ENCODE measurements at regions not wholly inside any gene's neighbourhood (a gene's known extent, or its start where the extent isn't known, plus 50 kb on each side); places are given as distances from the start of the nearest gene placed in this dataset.

GRCh38 chr2:128457006-128457604 is 138.4 kb upstream of the HS6ST1 start:
- no peak overlapping the region for H3K9ac ChIP-seq (ENCODE audit: low read length)
- no peaks in the 10 kb centered on the region for H3K27me3 ChIP-seq (ENCODE audit: control insufficient read depth, insufficient read depth, low read length)
- H3K27ac ChIP-seq (ENCODE audit: low read depth, low read length), result no peak overlapping the region
- H3K9me3 ChIP-seq (ENCODE audit: control insufficient read depth, insufficient read depth, low read depth, low read length), result peaks cover 8% of the 10 kb centered on the region
- H3K36me3 ChIP-seq (ENCODE audit: control insufficient read depth, insufficient read depth, low read length), result no peaks in the 10 kb centered on the region
- no peaks in the 10 kb centered on the region for H3K4me1 ChIP-seq (ENCODE audit: control insufficient read depth, insufficient read depth, low read length)
- no peak overlapping the region for H3K4me3 ChIP-seq (ENCODE audit: low read depth, low read length)

DNA sequence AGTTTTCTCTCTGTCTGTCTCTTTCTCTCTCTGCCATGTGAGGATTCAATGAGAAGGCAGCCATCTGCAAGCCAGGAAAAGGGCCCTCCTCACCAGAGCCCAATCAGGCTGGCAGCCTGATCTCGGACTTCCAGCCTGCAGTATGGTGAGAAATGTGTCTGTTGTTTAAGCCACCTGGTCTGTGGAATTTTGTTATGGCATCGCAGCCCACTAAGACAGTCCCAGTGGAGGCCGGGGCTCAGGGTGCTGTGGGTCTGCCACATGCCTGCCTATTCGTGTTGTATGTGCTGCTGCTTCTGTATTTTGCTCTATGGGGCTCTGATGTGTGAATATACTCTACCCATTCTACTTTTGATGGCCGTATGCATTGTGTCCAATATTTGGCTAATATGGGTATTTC is 139.0 kb upstream of the HS6ST1 start:
- Histone ChIP-seq H3K4me1 (ENCODE audit: control insufficient read depth, insufficient read depth, low read length) (no peaks in the 10 kb centered on the region), H3K4me3 (ENCODE audit: low read depth, low read length) (no peak overlapping the region), H3K9ac (ENCODE audit: low read length) (no peak overlapping the region), H3K27me3 (ENCODE audit: control insufficient read depth, insufficient read depth, low read length) (no peaks in the 10 kb centered on the region), H3K9me3 (ENCODE audit: control insufficient read depth, insufficient read depth, low read depth, low read length) (peaks cover 8% of the 10 kb centered on the region), H3K27ac (ENCODE audit: low read depth, low read length) (no peak overlapping the region), H3K36me3 (ENCODE audit: control insufficient read depth, insufficient read depth, low read length) (no peaks in the 10 kb centered on the region)

GRCh38 chr2:128458505-128458904 is 139.8 kb upstream of the HS6ST1 start:
- Histone ChIP-seq H3K36me3 (ENCODE audit: control insufficient read depth, insufficient read depth, low read length) (no peaks in the 10 kb centered on the region), H3K27me3 (ENCODE audit: control insufficient read depth, insufficient read depth, low read length) (no peaks in the 10 kb centered on the region), H3K4me3 (ENCODE audit: low read depth, low read length) (no peak overlapping the region), H3K9ac (ENCODE audit: low read length) (no peak overlapping the region), H3K4me1 (ENCODE audit: control insufficient read depth, insufficient read depth, low read length) (no peaks in the 10 kb centered on the region), H3K27ac (ENCODE audit: low read depth, low read length) (no peak overlapping the region), H3K9me3 (ENCODE audit: control insufficient read depth, insufficient read depth, low read depth, low read length) (peaks cover 8% of the 10 kb centered on the region)

DNA sequence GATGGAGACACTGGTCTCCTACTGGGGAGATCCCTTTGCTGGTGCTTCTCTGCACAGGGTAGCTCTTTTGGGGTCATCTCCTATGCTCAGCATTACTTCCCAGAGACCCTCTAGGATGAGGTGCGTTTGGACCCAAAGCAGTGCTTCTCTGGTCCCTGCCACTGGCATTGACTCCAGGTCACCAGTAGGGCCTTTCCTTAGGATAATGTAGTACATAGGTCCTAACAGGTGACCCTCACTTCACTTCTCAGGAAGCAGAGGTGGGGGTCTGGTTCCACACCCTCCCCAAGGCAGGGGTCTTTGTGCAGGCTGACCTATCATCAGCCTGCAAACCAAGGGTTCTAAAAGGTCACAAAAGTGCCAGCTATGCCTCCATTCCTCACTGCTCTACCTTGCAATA is 145.8 kb upstream of the HS6ST1 start:
- Histone ChIP-seq H3K9me3 (ENCODE audit: control insufficient read depth, insufficient read depth, low read depth, low read length) (peaks cover 16% of the 10 kb centered on the region), H3K4me1 (ENCODE audit: control insufficient read depth, insufficient read depth, low read length) (no peaks in the 10 kb centered on the region), H3K27ac (ENCODE audit: low read depth, low read length) (no peak overlapping the region), H3K27me3 (ENCODE audit: control insufficient read depth, insufficient read depth, low read length) (no peaks in the 10 kb centered on the region), H3K4me3 (ENCODE audit: low read depth, low read length) (no peak overlapping the region), H3K9ac (ENCODE audit: low read length) (no peak overlapping the region), H3K36me3 (ENCODE audit: control insufficient read depth, insufficient read depth, low read length) (no peaks in the 10 kb centered on the region)

DNA sequence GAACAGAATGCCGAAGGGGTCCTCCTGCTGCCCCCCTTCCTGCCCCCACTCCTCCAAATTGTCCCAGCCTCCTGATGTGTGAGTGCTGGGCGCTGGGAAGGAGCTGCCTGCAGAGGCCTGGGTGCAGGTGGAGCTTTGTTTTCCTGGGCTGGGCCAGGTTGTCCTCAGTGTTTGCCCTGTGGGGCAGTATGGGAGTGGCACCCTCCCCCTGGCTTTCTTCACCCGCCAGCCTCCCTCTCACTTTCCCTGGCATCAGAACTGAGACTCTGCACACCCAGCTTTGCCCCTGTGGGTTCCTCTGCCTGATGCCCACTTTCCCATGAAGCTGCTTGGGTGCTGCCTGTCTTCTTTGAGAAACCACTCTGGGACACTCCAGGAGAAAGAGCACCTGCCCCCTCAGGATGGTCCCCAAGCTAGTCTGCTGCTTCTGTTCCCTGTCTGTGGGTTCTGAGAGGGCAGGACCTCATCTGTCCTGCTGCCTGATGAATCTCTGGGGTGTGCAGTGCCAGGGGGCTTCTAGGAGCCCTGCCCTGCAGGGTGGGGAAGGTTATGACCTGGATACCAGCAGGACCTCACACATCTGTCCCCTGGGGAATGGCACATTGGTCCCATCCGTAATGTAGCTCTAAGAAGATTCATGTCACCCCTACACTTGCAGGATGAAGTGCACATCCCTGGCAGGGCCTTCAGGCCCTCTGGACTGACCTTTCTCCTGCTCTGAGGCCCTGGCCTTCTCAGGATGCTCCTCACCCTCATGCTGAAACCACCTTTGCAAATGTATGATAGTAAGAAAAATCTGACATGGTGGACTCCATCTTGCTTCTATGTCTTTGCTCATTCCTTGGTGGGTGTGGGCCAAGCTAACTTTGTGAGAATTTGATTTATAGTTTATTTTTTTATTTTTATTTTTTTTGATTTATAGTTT is 146.8 kb upstream of the HS6ST1 start:
- Histone ChIP-seq H3K36me3 (ENCODE audit: control insufficient read depth, insufficient read depth, low read length) (no peaks in the 10 kb centered on the region), H3K4me3 (ENCODE audit: low read depth, low read length) (no peak overlapping the region)

DNA sequence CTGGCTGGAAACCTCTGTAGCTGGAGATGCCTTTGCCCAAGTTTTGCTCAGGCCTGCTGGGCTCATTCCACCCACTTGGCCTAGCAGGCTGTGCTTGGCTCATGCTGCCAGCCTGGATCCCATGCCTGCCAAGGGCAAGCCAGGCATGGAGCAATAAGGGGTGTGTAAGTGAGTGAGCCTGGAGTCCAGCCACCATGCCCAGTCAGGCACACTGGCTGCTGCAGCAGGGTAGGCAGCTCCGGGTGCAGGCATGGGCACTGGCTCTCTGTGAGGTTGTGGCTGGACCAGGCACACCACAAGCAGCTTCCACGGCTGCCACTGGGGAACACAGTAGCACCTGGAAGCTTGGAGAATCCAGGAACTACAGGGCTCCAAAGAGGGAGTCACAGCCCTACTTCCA is 147.7 kb upstream of the HS6ST1 start:
- H3K27me3 ChIP-seq (ENCODE audit: control insufficient read depth, insufficient read depth, low read length), result no peaks in the 10 kb centered on the region
- no peaks in the 10 kb centered on the region for H3K4me1 ChIP-seq (ENCODE audit: control insufficient read depth, insufficient read depth, low read length)
- H3K9ac ChIP-seq (ENCODE audit: low read length), result no peak overlapping the region
- H3K36me3 ChIP-seq (ENCODE audit: control insufficient read depth, insufficient read depth, low read length), result no peaks in the 10 kb centered on the region
- no peak overlapping the region for H3K4me3 ChIP-seq (ENCODE audit: low read depth, low read length)
- peaks cover 33% of the 10 kb centered on the region for H3K9me3 ChIP-seq (ENCODE audit: control insufficient read depth, insufficient read depth, low read depth, low read length)
- H3K27ac ChIP-seq (ENCODE audit: low read depth, low read length), result no peak overlapping the region

More for the DNA sequence above, 146.8 kb upstream of the HS6ST1 start:
- Histone ChIP-seq H3K4me1 (ENCODE audit: control insufficient read depth, insufficient read depth, low read length) (no peaks in the 10 kb centered on the region), H3K9ac (ENCODE audit: low read length) (no peak overlapping the region), H3K27ac (ENCODE audit: low read depth, low read length) (no peak overlapping the region), H3K27me3 (ENCODE audit: control insufficient read depth, insufficient read depth, low read length) (no peaks in the 10 kb centered on the region), H3K9me3 (ENCODE audit: control insufficient read depth, insufficient read depth, low read depth, low read length) (peaks cover 27% of the 10 kb centered on the region)

DNA sequence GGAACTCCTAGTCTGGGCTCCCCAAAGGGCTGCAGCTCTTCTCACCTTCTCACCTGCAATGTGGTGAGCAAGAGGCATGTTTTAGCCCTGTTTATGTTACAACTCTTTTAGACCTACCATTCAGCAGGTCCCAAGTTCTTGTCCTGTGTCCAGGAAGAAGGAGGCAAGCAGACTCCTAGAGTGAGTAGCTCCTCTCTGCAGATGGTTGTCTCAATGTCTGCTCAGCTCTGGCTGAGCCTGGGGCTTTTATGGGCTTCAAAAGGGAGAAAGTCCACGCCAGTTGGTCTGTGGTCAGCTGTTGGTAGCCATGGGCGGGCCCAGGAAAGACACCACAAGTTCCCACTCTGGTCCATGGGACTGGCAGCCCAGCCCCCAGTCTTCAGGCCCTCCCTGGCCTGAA is 148.1 kb upstream of the HS6ST1 start:
- Histone ChIP-seq H3K4me1 (ENCODE audit: control insufficient read depth, insufficient read depth, low read length) (no peaks in the 10 kb centered on the region), H3K27me3 (ENCODE audit: control insufficient read depth, insufficient read depth, low read length) (no peaks in the 10 kb centered on the region), H3K9me3 (ENCODE audit: control insufficient read depth, insufficient read depth, low read depth, low read length) (peaks cover 33% of the 10 kb centered on the region), H3K36me3 (ENCODE audit: control insufficient read depth, insufficient read depth, low read length) (no peaks in the 10 kb centered on the region), H3K27ac (ENCODE audit: low read depth, low read length) (no peak overlapping the region), H3K4me3 (ENCODE audit: low read depth, low read length) (no peak overlapping the region), H3K9ac (ENCODE audit: low read length) (no peak overlapping the region)

DNA sequence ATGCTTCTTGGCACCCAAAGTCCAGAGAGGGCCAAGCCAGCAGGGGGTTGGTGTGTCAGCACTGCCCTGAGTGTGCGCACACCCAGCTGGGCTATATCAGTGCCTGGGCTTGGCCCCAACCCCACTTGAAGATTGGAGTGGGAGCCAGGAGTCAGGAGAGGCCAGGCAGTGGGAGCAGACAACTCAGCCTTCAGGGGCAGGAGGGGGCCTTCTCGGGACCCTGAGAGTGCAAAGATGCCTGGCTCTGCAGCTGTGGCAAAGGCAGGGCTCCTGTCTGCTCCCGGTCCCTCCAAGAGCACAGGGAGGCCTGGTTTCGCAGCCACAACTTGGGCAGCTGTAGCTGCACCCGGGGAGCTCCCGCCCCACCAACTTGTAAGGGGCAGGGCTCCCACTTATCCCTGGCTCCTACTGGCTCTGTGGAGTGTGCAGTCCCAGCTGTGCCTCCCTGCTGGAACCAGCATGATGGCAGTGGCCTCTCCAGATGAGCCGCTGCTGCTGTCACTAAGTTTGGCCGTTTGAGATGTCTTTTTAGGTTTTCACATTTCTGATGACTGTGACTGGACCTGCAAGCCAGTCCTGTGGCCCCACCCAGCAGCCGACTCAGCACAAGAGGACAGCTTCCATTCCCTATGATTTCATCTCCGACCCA is 148.8 kb upstream of the HS6ST1 start:
- Histone ChIP-seq H3K9ac (ENCODE audit: low read length) (no peak overlapping the region), H3K4me3 (ENCODE audit: low read depth, low read length) (no peak overlapping the region), H3K27ac (ENCODE audit: low read depth, low read length) (no peak overlapping the region), H3K9me3 (ENCODE audit: control insufficient read depth, insufficient read depth, low read depth, low read length) (peaks cover 37% of the 10 kb centered on the region), H3K4me1 (ENCODE audit: control insufficient read depth, insufficient read depth, low read length) (no peaks in the 10 kb centered on the region), H3K27me3 (ENCODE audit: control insufficient read depth, insufficient read depth, low read length) (no peaks in the 10 kb centered on the region), H3K36me3 (ENCODE audit: control insufficient read depth, insufficient read depth, low read length) (no peaks in the 10 kb centered on the region)

GRCh38 chr2:128468186-128468920 is 149.7 kb upstream of the HS6ST1 start:
- Histone ChIP-seq H3K9me3 (ENCODE audit: control insufficient read depth, insufficient read depth, low read depth, low read length) (peaks cover 37% of the 10 kb centered on the region), H3K27me3 (ENCODE audit: control insufficient read depth, insufficient read depth, low read length) (no peaks in the 10 kb centered on the region), H3K4me1 (ENCODE audit: control insufficient read depth, insufficient read depth, low read length) (no peaks in the 10 kb centered on the region), H3K4me3 (ENCODE audit: low read depth, low read length) (no peak overlapping the region), H3K27ac (ENCODE audit: low read depth, low read length) (no peak overlapping the region), H3K9ac (ENCODE audit: low read length) (no peak overlapping the region), H3K36me3 (ENCODE audit: control insufficient read depth, insufficient read depth, low read length) (no peaks in the 10 kb centered on the region)

DNA sequence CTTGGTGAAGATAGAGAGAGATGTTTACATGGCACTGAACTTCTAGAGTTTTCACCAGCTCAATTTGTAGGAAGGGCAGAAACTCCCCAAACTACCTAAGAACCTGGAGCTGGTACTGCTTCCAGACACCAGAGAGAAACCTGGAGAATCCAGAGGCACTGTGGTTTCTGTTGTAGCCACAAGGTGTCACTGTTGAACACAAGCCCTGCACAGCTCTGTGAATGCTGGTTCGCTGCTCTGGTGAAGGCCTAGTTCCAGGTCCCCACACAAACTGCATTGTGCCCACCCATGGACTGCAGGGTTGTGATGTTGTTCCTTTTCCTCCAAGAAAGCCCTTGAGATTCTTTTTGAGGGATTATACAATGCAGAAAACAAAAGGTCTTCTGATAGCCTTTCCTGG is 150.5 kb upstream of the HS6ST1 start:
- Histone ChIP-seq H3K27me3 (ENCODE audit: control insufficient read depth, insufficient read depth, low read length) (no peaks in the 10 kb centered on the region), H3K9ac (ENCODE audit: low read length) (no peak overlapping the region), H3K4me3 (ENCODE audit: low read depth, low read length) (no peak overlapping the region), H3K9me3 (ENCODE audit: control insufficient read depth, insufficient read depth, low read depth, low read length) (peaks cover 37% of the 10 kb centered on the region), H3K4me1 (ENCODE audit: control insufficient read depth, insufficient read depth, low read length) (no peaks in the 10 kb centered on the region), H3K36me3 (ENCODE audit: control insufficient read depth, insufficient read depth, low read length) (no peaks in the 10 kb centered on the region), H3K27ac (ENCODE audit: low read depth, low read length) (no peak overlapping the region)
